Left ventricle myocardium inferior (tissue), 1 donor: ENCODE measurements at regions not wholly inside any gene's neighbourhood (a gene's known extent, or its start where the extent isn't known, plus 50 kb on each side); places are given as distances from the start of the nearest gene placed in this dataset.

Experiments used
- DNase-seq: peaks from one replicate; pipeline ENCODE4 v3.0.0-alpha.2; 2020
- H3K27ac ChIP-seq: fragments of 200-600 bp; replicated peaks from 2 replicates; pipeline ENCODE4 v1.8.0; 2021
- H3K27me3 ChIP-seq: fragments of 200-600 bp; 2 replicates; pipeline ENCODE4 v1.8.0; 2021; ENCODE audit warnings: low read depth
- H3K36me3 ChIP-seq: fragments of 200-600 bp; 2 replicates; pipeline ENCODE4 v1.8.0; 2021
- H3K4me1 ChIP-seq: fragments of 200-600 bp; 2 replicates; pipeline ENCODE4 v1.8.0; 2021
- H3K4me3 ChIP-seq: fragments of 200-600 bp; 2 replicates; pipeline ENCODE4 v1.8.0; 2021; ENCODE audit warnings: mild to moderate bottlenecking, moderate library complexity
- H3K9me3 ChIP-seq: fragments of 200-600 bp; replicated peaks from 2 replicates; pipeline ENCODE4 v1.8.0; 2021
- CTCF ChIP-seq: fragments of 200-600 bp; IDR thresholded peaks from 2 replicates; pipeline ENCODE4 v1.8.0; 2021; ENCODE audit warnings: antibody characterized with exemption, mild to moderate bottlenecking, borderline replicate concordance
- intact Hi-C: fragments of 100-400 bp; cut with micrococcal nuclease; formaldehyde crosslinking; loops from one replicate; pipeline ENCODE4 v1.11.0; 2022
- donor health status: DM: no; HTN: yes; CAD: no; lungs with severe emphysema.

DNA sequence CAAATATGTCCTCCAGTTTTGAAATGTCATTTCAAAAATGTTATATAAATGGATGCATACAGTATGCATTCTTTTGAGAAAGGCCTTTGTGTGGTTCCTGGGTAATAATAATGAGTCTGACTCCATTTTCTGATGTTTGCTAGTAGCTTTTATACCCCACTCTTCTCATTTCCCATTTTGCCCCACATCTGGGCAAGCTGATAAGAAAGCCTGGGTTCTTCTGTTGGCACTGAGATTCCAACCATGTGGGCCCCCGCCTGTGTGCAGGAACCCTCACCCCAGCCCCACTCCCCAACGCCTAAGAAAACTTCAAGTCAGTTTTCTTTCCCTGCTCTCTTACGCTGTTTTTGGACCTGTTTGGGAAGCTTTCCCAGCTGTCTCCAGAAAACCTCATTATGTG lies 89.4 kb downstream of the SNX18 start:
- no peak overlapping the region for H3K27ac ChIP-seq
- no peaks in the 10 kb centered on the region for H3K36me3 ChIP-seq
- no peak for TF ChIP-seq CTCF
- intact Hi-C loops = no loop called here
- H3K9me3 ChIP-seq = no peaks in the 10 kb centered on the region
- no peak for DNase-seq
- peaks cover 12% of the 10 kb centered on the region for H3K4me1 ChIP-seq
- H3K27me3 ChIP-seq = no peaks in the 10 kb centered on the region
- H3K4me3 ChIP-seq = no peak overlapping the region

GRCh38 chr5:54603372-54603771 lies 85.8 kb downstream of the SNX18 start:
- no peak overlapping the region for H3K27ac ChIP-seq
- H3K4me3 ChIP-seq = no peak overlapping the region
- H3K9me3 ChIP-seq = peaks cover 11% of the 10 kb centered on the region
- intact Hi-C loops = no loop called here
- no peak for TF ChIP-seq CTCF
- H3K27me3 ChIP-seq = no peaks in the 10 kb centered on the region
- no peaks in the 10 kb centered on the region for H3K36me3 ChIP-seq
- no peak for DNase-seq
- peaks cover 6% of the 10 kb centered on the region for H3K4me1 ChIP-seq

GRCh38 chr5:54602475-54602874 lies 84.9 kb downstream of the SNX18 start:
- DNase-seq = no peak
- Histone ChIP-seq H3K9me3 (peaks cover 20% of the 10 kb centered on the region), H3K27ac (peak overlapping the region; percentile 36), H3K4me1 (peaks cover 6% of the 10 kb centered on the region), H3K4me3 (no peak overlapping the region), H3K27me3 (no peaks in the 10 kb centered on the region), H3K36me3 (no peaks in the 10 kb centered on the region)
- no peak for TF ChIP-seq CTCF
- intact Hi-C loops = no loop called here

- peak overlapping the region; percentile 36 for H3K27ac ChIP-seq
Observed at GRCh38 chr5:54601411-54602230, 84.1 kb downstream of the SNX18 start.

More at GRCh38 chr5:54601411-54602230, 84.1 kb downstream of the SNX18 start:
- no peak for TF ChIP-seq CTCF
- intact Hi-C loops = no loop called here
- Histone ChIP-seq H3K36me3 (no peaks in the 10 kb centered on the region), H3K27me3 (no peaks in the 10 kb centered on the region), H3K4me3 (no peak overlapping the region), H3K4me1 (peaks cover 6% of the 10 kb centered on the region), H3K9me3 (peaks cover 27% of the 10 kb centered on the region)
- DNase-seq = no peak
